ENCODE measurements at regions not wholly inside any gene's neighbourhood (a gene's known extent, or its start where the extent isn't known, plus 50 kb on each side); places are given as distances from the start of the nearest gene placed in this dataset.

DNA sequence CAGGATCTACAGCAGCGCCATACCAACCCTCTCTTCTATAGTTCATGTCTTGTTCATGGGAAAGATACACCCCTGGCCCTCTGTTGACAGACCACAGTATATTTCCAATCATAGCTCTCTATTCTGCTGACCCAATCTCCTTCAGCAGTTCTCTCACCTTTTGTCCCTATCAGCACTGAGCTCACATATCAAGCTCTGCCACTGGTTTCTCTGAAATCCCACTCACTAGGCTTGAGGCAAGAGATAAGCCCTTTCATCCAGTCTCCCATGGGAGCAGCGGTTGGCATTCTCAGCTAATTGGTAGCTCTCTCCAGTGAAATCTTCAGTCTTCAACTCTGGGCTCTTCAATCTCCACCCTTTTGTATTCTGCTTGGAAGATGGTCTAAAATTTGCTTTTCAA lies 313.4 kb downstream of the GJA1 start:
- Histone ChIP-seq H3K4me2 (no peak overlapping the region), H3K4me3 (no peak overlapping the region), H3K27ac (no peak overlapping the region), H3K9me3 (no peaks in the 10 kb centered on the region), H3K4me1 (no peaks in the 10 kb centered on the region)
- ChIA-PET POLR2A (interaction anchor here (0.6 kb wide), 1 partner anchor 244 kb away, joined by 5 read pairs; no protein-coding TSS in a partner anchor), CTCF (no interaction called here)
- TF ChIP-seq, protein P1, sequence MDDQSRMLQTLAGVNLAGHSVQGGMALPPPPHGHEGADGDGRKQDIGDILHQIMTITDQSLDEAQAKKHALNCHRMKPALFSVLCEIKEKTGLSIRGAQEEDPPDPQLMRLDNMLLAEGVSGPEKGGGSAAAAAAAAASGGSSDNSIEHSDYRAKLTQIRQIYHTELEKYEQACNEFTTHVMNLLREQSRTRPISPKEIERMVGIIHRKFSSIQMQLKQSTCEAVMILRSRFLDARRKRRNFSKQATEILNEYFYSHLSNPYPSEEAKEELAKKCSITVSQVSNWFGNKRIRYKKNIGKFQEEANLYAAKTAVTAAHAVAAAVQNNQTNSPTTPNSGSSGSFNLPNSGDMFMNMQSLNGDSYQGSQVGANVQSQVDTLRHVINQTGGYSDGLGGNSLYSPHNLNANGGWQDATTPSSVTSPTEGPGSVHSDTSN (IDR thresholded peaks at IDR 0.05): no peak
- WGBS (ENCODE audit: missing lambda C conversion rate): 94% methylated on average over 2 of the region's 2 CpGs
- FAIRE-seq (no peak), DNase-seq (ENCODE audit: low read depth in 1 of 2, low spot score in 1 of 2) (no peak), ATAC-seq (no peak)

DNA sequence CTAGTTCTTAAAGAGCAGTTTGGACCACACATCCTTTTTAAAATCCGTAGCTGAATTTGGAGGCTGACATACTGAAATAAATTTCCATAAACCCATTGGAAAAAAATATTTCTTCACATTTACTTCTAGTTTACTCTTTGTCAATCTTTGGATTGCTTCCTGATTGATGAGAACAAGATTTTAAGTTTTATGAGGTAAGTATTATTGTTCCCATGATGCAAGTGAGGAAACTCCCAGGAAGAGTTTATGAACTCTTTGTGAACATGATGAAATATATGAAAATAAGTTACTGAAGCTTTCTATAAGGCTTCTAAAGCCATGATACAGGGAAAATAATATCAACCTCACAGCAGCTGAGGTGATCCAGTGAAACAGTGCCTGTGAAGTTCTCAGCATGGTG lies 320.0 kb downstream of the GJA1 start:
- 89% methylated on average over 1 of the region's 1 CpG for WGBS (ENCODE audit: missing lambda C conversion rate)
- no peak for ATAC-seq
- no peak overlapping the region for H3K4me3 ChIP-seq
- DNase-seq (ENCODE audit: low read depth in 1 of 2, low spot score in 1 of 2): no peak
- POLR2A ChIA-PET: no interaction called here
- no peak for FAIRE-seq
- no peak overlapping the region for H3K27ac ChIP-seq
- H3K9me3 ChIP-seq: no peaks in the 10 kb centered on the region
- no peak overlapping the region for H3K4me2 ChIP-seq
- CTCF ChIA-PET: interaction anchor here (0.7 kb wide), 1 partner anchor 1920 kb away, joined by 4 read pairs; no protein-coding TSS in a partner anchor
- H3K4me1 ChIP-seq: no peaks in the 10 kb centered on the region
- TF ChIP-seq ZC3H11A (IDR thresholded peaks at IDR 0.05) (no peak), JUN (IDR thresholded peaks at IDR 0.05) (no peak), JUNB (IDR thresholded peaks at IDR 0.05) (no peak), RFX5 (IDR thresholded peaks at IDR 0.05) (no peak), KDM5A (IDR thresholded peaks at IDR 0.05) (no peak), CHD2 (IDR thresholded peaks at IDR 0.05; ENCODE audit: low read length, partially characterized antibody) (no peak), MAZ (IDR thresholded peaks at IDR 0.05; ENCODE audit: borderline replicate concordance, low read depth, low read length) (no peak), ZFP36 (IDR thresholded peaks at IDR 0.05; ENCODE audit: borderline replicate concordance, partially characterized antibody) (no peak), HEYL (CRISPR knock-in tag; IDR thresholded peaks at IDR 0.05) (no peak), TP53 (CRISPR knock-in tag; IDR thresholded peaks at IDR 0.05) (no peak), HDAC2 (IDR thresholded peaks at IDR 0.05) (no peak), SREBF2 (IDR thresholded peaks at IDR 0.05) (no peak), BHLHE40 (IDR thresholded peaks at IDR 0.05; ENCODE audit: low read depth, low read length) (no peak), GATA3 (IDR thresholded peaks at IDR 0.05; ENCODE audit: borderline replicate concordance) (no peak), HOXA7 (CRISPR knock-in tag; IDR thresholded peaks at IDR 0.05) (no peak)
- TF ChIP-seq, protein P2, sequence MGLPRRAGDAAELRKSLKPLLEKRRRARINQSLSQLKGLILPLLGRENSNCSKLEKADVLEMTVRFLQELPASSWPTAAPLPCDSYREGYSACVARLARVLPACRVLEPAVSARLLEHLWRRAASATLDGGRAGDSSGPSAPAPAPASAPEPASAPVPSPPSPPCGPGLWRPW (IDR thresholded peaks at IDR 0.05): no peak
- TF ChIP-seq, protein P3, sequence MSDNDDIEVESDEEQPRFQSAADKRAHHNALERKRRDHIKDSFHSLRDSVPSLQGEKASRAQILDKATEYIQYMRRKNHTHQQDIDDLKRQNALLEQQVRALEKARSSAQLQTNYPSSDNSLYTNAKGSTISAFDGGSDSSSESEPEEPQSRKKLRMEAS (IDR thresholded peaks at IDR 0.05): no peak

DNA sequence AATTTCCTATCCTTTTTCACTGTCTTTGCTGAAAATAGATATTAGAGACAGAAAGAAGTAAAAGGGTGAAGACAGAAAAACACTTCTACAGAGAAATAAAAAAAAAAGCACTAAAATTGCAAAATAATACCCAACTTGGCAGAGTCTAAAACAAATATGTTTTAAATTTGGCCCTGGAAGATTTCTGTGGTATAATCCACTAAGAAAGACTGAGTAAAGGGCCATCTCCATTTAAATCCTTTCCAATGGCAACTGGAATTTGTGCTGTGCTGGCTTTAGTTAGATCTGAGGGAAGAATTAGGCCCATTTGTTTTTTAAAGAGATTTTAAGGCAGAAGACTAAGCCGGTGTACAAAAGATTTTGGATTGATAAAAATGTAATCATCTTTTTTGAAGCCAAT lies 321.2 kb downstream of the GJA1 start:
- TF ChIP-seq FOXS1 (CRISPR knock-in tag; IDR thresholded peaks at IDR 0.05): no peak
- TF ChIP-seq RNF2 (IDR thresholded peaks at IDR 0.05; ENCODE audit: borderline replicate concordance, low read depth): no peak
- TF ChIP-seq, protein P4, sequence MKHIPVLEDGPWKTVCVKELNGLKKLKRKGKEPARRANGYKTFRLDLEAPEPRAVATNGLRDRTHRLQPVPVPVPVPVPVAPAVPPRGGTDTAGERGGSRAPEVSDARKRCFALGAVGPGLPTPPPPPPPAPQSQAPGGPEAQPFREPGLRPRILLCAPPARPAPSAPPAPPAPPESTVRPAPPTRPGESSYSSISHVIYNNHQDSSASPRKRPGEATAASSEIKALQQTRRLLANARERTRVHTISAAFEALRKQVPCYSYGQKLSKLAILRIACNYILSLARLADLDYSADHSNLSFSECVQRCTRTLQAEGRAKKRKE (CRISPR knock-in tag; IDR thresholded peaks at IDR 0.05; ENCODE audit: low read depth): no peak

DNA sequence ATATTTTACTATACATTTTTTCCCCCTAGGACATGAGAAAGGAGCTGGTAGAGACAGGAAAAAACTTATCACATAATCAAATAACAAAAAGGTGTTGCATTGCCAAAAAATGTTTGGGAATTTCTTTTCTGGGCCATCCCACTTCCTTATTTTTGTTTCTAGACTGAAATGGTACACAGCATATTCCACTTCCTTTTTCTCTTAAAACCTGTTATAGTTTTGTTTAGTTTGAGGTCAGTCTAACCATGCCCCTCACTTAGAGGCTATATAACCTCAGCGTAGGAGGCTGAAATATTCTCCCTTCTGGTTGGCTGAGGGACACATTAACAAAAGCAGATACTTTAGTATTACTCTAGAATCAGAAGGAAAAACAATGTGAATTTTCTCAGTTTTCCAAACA lies 323.9 kb downstream of the GJA1 start:
- DNase-seq (ENCODE audit: low read depth in 1 of 2, low spot score in 1 of 2) (no peak), ATAC-seq (no peak), FAIRE-seq (no peak)
- CTCF ChIA-PET: no interaction called here
- Histone ChIP-seq H3K4me2 (no peak overlapping the region), H3K9me3 (no peaks in the 10 kb centered on the region), H3K4me1 (no peaks in the 10 kb centered on the region), H3K4me3 (no peak overlapping the region), H3K27ac (no peak overlapping the region)
- POLR2A ChIA-PET: no interaction called here
- 79% methylated on average over 1 of the region's 1 CpG for WGBS (ENCODE audit: missing lambda C conversion rate)
- TF ChIP-seq RAD21 (conservative IDR thresholded peaks at IDR 0.05 in 1 of 2, IDR thresholded peaks at IDR 0.05 in 1 of 2): no peak
- no peak for TF ChIP-seq NPAS2 (CRISPR knock-in tag; IDR thresholded peaks at IDR 0.05; ENCODE audit: borderline replicate concordance)
- no peak for TF ChIP-seq HOXB13 (CRISPR knock-in tag; IDR thresholded peaks at IDR 0.05; ENCODE audit: low read depth)
- TF ChIP-seq JUN (IDR thresholded peaks at IDR 0.05): no peak
- no peak for TF ChIP-seq KDM5A (IDR thresholded peaks at IDR 0.05)
- no peak for TF ChIP-seq NR3C1 (IDR thresholded peaks at IDR 0.05)

More for the DNA sequence above, 321.2 kb downstream of the GJA1 start:
- CTCF ChIA-PET: no interaction called here
- no peak for ATAC-seq
- POLR2A ChIA-PET: no interaction called here
- Histone ChIP-seq H3K9me3 (no peaks in the 10 kb centered on the region), H3K4me2 (no peak overlapping the region), H3K27ac (no peak overlapping the region), H3K4me3 (no peak overlapping the region), H3K4me1 (no peaks in the 10 kb centered on the region)
- no peak for DNase-seq (ENCODE audit: low read depth in 1 of 2, low spot score in 1 of 2)
- WGBS (ENCODE audit: missing lambda C conversion rate): 97% methylated on average over 1 of the region's 1 CpG
- FAIRE-seq: no peak

Measured in A549 (cell line).